AG10803 (cell line): ENCODE measurements at regions not wholly inside any gene's neighbourhood (a gene's known extent, or its start where the extent isn't known, plus 50 kb on each side); places are given as distances from the start of the nearest gene placed in this dataset.

Experiments used
- DNase-seq: peaks from one replicate; pipeline ENCODE4 v3.0.0; 2010; ENCODE audit warnings: low read depth
- H3K4me3 ChIP-seq: 2 replicates; pipeline ENCODE4 v1.5.1; 2011; ENCODE audit warnings: mild to moderate bottlenecking, low read length, control low read depth
- CTCF ChIP-seq: conservative IDR thresholded peaks from 2 replicates; pipeline ENCODE4 v1.5.1; 2011; ENCODE audit warnings: mild to moderate bottlenecking, low read length, control low read depth, inconsistent platforms

GRCh38 chr3:83092521-83093221 lies 1331.2 kb upstream of the GBE1 start:
- no peak overlapping the region for H3K4me3 ChIP-seq
- no peak for DNase-seq
- no peak for TF ChIP-seq CTCF

GRCh38 chr3:83076041-83076440 lies 1314.6 kb upstream of the GBE1 start:
- DNase-seq = no peak
- no peak for TF ChIP-seq CTCF

GRCh38 chr3:83074485-83074884 lies 1313.0 kb upstream of the GBE1 start:
- no peak for DNase-seq
- no peak for TF ChIP-seq CTCF
- H3K4me3 ChIP-seq = no peak overlapping the region

More at GRCh38 chr3:83076041-83076440, 1314.6 kb upstream of the GBE1 start:
- no peak overlapping the region for H3K4me3 ChIP-seq

GRCh38 chr3:83065851-83066460 lies 1304.5 kb upstream of the GBE1 start:
- TF ChIP-seq CTCF = no peak
- no peak for DNase-seq

GRCh38 chr3:83063446-83063845 lies 1302.0 kb upstream of the GBE1 start:
- TF ChIP-seq CTCF = no peak
- H3K4me3 ChIP-seq = no peak overlapping the region
- DNase-seq = no peak

More at GRCh38 chr3:83065851-83066460, 1304.5 kb upstream of the GBE1 start:
- H3K4me3 ChIP-seq = no peak overlapping the region

- no peak overlapping the region for H3K4me3 ChIP-seq
- no peak for TF ChIP-seq CTCF
- no peak for DNase-seq
These were observed 1287.1 kb upstream of the GBE1 start for GRCh38 chr3:83048556-83048955.

GRCh38 chr3:83039422-83039821 lies 1278.0 kb upstream of the GBE1 start:
- DNase-seq = no peak
- TF ChIP-seq CTCF = no peak
- no peak overlapping the region for H3K4me3 ChIP-seq
